Lung (tissue), 11 donors: ENCODE measurements at regions not wholly inside any gene's neighbourhood (a gene's known extent, or its start where the extent isn't known, plus 50 kb on each side); places are given as distances from the start of the nearest gene placed in this dataset.

Experiments
- ATAC-seq: fragments of 200-7000 bp; cut with Tn5 transposase; one replicate; pipeline ENCODE4 v1.9.1; 2020; ENCODE audit warnings: moderate number of reproducible peaks; ENCODE audit not compliant: insufficient read depth, low FRiP score
- DNase-seq, 3 donors: peaks; one replicate each; pipeline ENCODE4 v3.0.0-alpha.2; 2013 to 2017
- H3K27ac ChIP-seq, 2 donors: one replicate each; pipeline ENCODE4 v1.5.1; 2013; ENCODE audit warnings: mild to moderate bottlenecking in 2 of 2, moderate library complexity in 2 of 2, control low read depth in 1 of 2, inconsistent platforms in 1 of 2, low read depth in 1 of 2, low read length in 1 of 2
- H3K27me3 ChIP-seq, 3 donors: one replicate each; pipeline ENCODE4 v1.5.1; 2013; ENCODE audit warnings: low read length in 2 of 3; ENCODE audit not compliant: control insufficient read depth in 3 of 3, insufficient read depth in 3 of 3
- H3K36me3 ChIP-seq, 4 donors: one replicate each; pipeline ENCODE4 v1.5.1; 2013; ENCODE audit warnings: low read length in 4 of 4, mild to moderate bottlenecking in 1 of 4, moderate library complexity in 1 of 4; ENCODE audit not compliant: control insufficient read depth in 4 of 4, insufficient read depth in 4 of 4
- H3K4me1 ChIP-seq, 5 donors: one replicate each; pipeline ENCODE4 v1.5.1; 2013; ENCODE audit warnings: low read length in 5 of 5, mild to moderate bottlenecking in 2 of 5, moderate library complexity in 1 of 5; ENCODE audit not compliant: control insufficient read depth in 5 of 5, insufficient read depth in 5 of 5
- H3K4me3 ChIP-seq: one replicate; pipeline ENCODE4 v1.5.1; 2013; ENCODE audit warnings: mild to moderate bottlenecking, control low read depth, moderate library complexity
- H3K9ac ChIP-seq, 2 donors: one replicate each; pipeline ENCODE4 v1.5.1; 2013; ENCODE audit warnings: low read length in 2 of 2, control low read depth in 1 of 2; ENCODE audit not compliant: insufficient read depth in 1 of 2
- H3K9me3 ChIP-seq, 4 donors: one replicate each; pipeline ENCODE4 v1.5.1; 2013; ENCODE audit warnings: low read length in 3 of 4, mild to moderate bottlenecking in 1 of 4, moderate library complexity in 1 of 4; ENCODE audit not compliant: control insufficient read depth in 4 of 4, insufficient read depth in 3 of 4
- WGBS, 2 donors: extraction: QIAGEN DNeasy Blood & Tissue Kit; methylation state at CpG; one replicate each; pipeline ENCODE4 v1.1.7; 2013; 5-methylcytosine and 5-hydroxymethylcytosine counted together
- TF ChIP-seq, protein P1 (sequence below): IDR thresholded peaks from 2 replicates; pipeline ENCODE4 v1.5.1; 2012; ENCODE audit warnings: mild to moderate bottlenecking; ENCODE audit errors: control extremely low read depth, extremely low read depth
- donor health status: control.
- donor health status: control.
- donor health status: Bipolar disorder and iron deficiency.
- donor health status: healthy.
- donor health status: DM: yes; HTN: yes; CAD: no.

DNA sequence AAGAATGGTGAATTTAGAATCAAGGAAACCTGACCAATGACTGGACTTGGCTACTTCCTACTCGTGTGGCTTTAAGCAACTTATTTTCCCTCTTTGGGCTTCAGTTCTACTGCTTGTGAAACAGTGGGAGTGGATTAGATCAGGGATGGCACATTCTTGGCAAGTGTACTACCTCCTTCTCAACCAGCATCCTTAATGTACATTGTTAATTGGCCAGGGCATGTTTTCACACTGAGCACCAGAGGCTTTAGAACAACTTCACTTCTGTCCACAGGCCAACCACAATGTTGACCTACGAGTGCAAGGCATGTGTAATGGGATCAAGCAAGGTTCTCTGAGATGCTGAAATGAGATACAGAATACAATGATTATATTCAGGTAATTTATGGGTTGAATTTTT, 315.3 kb downstream of the ADRA2A start:
- 51 to 57% methylated on average over 2 of the region's 2 CpGs for WGBS, 2 donors
- TF ChIP-seq, protein P1, sequence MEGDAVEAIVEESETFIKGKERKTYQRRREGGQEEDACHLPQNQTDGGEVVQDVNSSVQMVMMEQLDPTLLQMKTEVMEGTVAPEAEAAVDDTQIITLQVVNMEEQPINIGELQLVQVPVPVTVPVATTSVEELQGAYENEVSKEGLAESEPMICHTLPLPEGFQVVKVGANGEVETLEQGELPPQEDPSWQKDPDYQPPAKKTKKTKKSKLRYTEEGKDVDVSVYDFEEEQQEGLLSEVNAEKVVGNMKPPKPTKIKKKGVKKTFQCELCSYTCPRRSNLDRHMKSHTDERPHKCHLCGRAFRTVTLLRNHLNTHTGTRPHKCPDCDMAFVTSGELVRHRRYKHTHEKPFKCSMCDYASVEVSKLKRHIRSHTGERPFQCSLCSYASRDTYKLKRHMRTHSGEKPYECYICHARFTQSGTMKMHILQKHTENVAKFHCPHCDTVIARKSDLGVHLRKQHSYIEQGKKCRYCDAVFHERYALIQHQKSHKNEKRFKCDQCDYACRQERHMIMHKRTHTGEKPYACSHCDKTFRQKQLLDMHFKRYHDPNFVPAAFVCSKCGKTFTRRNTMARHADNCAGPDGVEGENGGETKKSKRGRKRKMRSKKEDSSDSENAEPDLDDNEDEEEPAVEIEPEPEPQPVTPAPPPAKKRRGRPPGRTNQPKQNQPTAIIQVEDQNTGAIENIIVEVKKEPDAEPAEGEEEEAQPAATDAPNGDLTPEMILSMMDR: no peak
- Histone ChIP-seq H3K9ac (no peak overlapping the region), H3K4me1 (no peaks in the 10 kb centered on the region), H3K27me3 (no peaks in the 10 kb centered on the region), H3K9me3 (peaks cover 0 to 2% (median 0%) of the 10 kb centered on the region in 4 donors), H3K36me3 (no peaks in the 10 kb centered on the region), H3K27ac (no peak overlapping the region), H3K4me3 (no peak overlapping the region)
- DNase-seq (no peak), ATAC-seq (no peak)

DNA sequence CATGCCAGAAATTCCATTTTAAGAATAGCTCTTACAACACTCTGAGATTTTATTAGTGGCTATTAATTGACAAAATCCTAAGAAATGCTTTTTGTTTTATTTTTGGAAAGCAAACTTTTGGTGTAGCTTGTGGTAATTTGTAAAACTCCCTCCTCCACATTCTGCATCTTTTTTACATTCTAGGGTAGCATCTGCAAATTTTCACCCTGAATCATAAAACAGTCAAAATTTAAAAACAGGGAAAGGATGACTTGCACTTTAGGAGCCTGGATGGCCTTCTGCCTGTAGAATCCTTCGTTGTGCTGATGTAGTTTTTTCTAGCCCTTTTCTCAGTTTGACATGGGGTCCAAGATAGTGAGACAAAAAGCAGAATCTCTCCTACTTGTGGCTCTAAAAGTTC, 316.1 kb downstream of the ADRA2A start:
- TF ChIP-seq, protein P1: no peak
- no peak for ATAC-seq

DNA sequence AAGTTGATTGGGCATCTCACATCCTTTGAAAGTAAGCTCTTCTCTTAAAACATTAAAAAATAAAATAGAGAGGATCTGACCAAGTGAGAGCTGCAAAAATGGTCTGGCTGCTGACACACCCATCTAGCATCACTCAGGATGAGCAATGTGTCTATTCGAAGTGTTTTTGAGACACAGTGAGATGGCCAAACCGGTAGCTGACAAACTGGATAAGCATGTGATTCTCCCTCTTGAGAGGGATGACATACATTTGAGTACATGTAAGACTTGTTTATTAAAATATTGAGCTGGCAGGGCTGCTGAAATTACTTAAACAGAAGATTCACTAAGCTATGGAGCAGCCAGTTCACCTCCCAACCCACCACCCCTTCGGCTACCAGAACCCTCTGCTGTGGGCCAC, 333.9 kb downstream of the ADRA2A start:
- Histone ChIP-seq H3K9ac (no peak overlapping the region), H3K4me3 (no peak overlapping the region), H3K9me3 (no peaks in the 10 kb centered on the region), H3K36me3 (no peaks in the 10 kb centered on the region), H3K4me1 (no peaks in the 10 kb centered on the region), H3K27ac (no peak overlapping the region), H3K27me3 (no peaks in the 10 kb centered on the region)
- DNase-seq (no peak), ATAC-seq (no peak)
- WGBS, 2 donors: 78 to 88% methylated on average over 3 of the region's 3 CpGs
- TF ChIP-seq, protein P1: no peak

More for the DNA sequence above, 316.1 kb downstream of the ADRA2A start:
- 7 to 14% methylated on average over 1 of the region's 1 CpG for WGBS, 2 donors
- Histone ChIP-seq H3K36me3 (no peaks in the 10 kb centered on the region), H3K4me1 (no peaks in the 10 kb centered on the region), H3K27ac (no peak overlapping the region), H3K9ac (no peak overlapping the region), H3K27me3 (no peaks in the 10 kb centered on the region), H3K9me3 (peaks cover 0 to 2% (median 0%) of the 10 kb centered on the region in 4 donors), H3K4me3 (no peak overlapping the region)
- no peak for DNase-seq

DNA sequence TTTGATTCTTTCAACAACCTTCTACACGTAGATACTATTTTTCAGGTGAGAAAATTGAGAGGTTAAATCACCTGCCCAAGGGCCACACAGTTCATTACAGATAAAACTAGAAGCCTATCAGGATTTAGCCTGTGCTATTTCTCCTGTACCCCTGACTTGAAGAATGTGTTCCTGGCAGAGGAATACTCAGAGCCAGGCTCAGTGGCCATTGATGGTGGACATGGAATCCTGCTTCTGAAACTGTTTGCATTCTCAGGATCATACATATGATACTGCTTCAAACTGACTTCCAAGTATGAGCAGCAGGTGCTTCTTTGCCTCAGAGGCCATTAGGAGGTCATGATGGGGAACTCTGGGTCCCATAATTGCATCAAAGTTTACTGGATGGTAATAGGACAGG, 348.6 kb downstream of the ADRA2A start:
- no peak overlapping the region for H3K9ac ChIP-seq
- no peaks in the 10 kb centered on the region for H3K36me3 ChIP-seq
- no peak overlapping the region for H3K27ac ChIP-seq
- TF ChIP-seq, protein P1: no peak
- no peak for DNase-seq
- no peaks in the 10 kb centered on the region for H3K4me1 ChIP-seq
- no peaks in the 10 kb centered on the region for H3K9me3 ChIP-seq
- ATAC-seq: no peak
- 82 to 89% methylated on average over 1 of the region's 1 CpG for WGBS, 2 donors
- no peak overlapping the region for H3K4me3 ChIP-seq
- H3K27me3 ChIP-seq: no peaks in the 10 kb centered on the region
